CD4-positive, alpha-beta T cell treated with Interleukin-15 for 1 hour (primary cell): ENCODE measurements at regions not wholly inside any gene's neighbourhood (a gene's known extent, or its start where the extent isn't known, plus 50 kb on each side); places are given as distances from the start of the nearest gene placed in this dataset.

Experiments used
- DNase-seq: peaks from one replicate; pipeline ENCODE4 v3.0.0-alpha.2; 2020

DNA sequence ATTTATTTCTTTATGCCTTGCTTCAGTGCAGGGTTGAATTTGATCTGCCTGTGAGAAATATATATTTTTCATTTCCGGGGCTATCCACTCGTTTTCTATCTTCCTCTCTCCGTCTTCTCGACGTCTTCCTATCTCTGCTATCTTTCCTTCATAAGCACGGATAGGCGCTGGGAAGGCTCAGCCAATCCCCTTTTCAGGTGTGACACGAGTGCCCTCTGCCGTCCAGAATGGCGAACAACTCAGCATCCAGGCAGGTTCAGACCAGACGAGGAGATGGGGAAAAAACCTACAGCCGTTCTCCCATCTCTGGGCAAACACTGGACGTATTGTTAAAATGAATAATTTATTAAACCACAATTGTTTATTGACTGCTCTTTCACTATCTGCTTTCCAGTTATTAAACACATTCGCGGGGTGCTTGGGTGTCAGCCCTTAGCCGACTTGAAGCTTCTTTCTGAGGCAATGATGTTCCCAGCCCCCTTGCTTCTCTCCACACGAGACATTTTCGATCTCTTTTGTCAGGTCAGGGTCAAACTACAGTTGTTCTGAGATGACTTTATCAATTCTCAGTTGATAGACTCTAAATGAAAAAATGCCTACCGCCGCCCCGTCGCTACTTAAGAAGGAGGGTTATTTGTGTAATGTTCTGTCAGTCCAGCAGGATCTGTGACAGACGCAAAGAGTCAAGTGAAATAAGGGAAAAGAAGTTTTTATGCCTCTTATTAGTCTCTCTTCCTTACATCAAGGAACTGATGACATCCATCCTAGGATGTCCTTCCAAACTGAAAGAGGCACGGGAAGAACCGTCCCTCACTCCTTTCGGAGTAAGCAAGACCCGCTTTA lies 96.3 kb upstream of the NOCT start:
- peak; percentile 35 for DNase-seq

DNA sequence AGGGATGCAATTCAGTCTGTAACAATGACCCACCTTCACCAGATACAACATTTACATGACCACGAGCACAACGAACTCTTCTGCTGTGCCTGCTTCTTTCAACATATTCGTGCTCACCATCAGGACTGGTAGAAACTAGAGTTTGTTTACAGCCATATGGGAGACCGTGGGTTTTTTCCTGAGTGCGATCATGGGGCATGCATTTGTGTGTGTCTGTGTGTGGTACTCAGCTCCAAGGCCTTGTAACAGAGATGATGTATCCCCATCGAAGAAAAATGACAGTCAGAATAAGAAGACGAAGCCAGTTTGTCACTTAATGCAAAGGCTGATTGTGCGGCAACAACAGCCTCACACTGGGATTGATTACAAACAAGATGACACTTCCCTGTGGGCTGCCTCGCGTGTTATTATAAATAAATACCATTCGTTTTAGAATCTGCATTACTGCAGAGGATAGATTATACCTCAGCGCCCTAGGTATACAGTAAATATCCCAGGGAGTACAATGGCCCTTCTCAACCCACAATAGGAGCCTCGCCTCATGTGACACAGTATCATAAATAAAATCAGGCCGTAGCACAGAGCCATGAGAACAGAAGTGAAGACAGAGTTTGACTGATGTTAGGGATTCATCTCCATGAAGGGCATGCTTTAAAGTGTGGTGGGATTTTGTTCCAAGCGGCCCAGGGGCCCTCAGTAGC lies 97.3 kb upstream of the NOCT start:
- DNase-seq, result no peak

DNA sequence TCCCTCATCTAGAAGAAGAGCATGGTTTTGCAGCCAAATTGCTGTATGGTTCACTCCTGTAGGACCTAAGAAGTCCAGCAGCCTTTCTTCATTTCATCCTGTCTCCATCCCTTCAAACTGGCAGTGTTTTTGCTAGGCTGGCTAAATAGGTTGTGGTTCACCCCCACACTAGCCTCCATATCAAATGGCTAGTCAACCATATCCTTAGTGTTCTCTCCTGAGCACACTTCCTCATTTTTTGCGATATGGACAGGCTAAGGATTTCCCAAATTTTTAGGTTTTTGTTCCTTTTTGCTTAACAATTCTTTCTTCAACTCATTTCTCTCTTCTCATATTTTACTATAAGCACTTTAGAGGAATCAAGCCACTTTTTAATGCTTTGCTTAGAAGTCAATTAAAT lies 98.8 kb upstream of the NOCT start:
- DNase-seq, result no peak

DNA sequence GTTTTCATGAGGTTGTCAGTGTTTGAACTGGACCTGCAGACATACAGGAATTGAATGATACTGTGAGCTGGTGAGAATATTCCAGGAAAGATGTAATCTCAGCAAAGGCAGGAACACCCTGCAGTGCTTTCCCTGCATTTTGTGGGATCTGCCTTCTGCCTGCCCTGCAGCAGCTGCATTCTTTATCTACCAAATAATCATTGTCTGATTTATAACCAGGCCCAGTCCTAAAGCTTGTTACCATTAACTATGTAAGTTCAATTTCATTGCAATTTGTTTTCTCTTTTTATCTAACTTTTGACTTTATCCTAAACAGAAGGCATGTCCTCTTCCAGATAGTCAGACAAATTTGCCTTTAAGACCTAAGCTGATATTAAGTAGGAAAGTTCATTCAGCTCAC lies 99.8 kb upstream of the NOCT start:
- no peak for DNase-seq

DNA sequence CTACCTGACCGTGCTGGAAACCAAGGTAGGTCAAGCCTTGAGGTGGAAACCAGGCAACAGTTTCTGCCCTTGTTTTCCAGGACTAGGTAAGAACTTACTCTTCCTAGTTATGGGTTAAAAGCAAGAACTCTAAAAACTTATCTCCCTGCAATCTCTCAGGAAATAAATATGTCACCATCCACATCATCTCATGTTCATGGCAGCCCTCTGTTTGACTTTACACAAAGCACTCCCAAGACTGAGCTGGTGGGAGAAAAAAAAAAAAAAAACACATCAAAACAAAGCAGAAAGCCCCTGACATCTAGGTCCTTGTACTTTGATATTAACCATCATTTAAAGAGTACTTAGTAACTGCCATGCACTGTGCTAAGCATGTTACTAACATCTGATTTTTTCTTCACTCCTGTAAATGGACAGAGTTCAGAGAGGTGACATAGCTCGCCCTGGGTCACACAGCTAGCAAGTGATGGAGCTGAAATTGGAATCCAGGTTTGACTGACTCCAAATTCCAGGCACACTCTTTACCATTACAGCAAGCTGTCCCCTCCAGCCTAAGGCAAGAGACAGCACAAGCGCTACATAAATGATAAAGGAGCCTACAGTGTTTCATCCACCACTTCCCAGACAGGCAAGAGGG lies 102.8 kb upstream of the NOCT start:
- no peak for DNase-seq

DNA sequence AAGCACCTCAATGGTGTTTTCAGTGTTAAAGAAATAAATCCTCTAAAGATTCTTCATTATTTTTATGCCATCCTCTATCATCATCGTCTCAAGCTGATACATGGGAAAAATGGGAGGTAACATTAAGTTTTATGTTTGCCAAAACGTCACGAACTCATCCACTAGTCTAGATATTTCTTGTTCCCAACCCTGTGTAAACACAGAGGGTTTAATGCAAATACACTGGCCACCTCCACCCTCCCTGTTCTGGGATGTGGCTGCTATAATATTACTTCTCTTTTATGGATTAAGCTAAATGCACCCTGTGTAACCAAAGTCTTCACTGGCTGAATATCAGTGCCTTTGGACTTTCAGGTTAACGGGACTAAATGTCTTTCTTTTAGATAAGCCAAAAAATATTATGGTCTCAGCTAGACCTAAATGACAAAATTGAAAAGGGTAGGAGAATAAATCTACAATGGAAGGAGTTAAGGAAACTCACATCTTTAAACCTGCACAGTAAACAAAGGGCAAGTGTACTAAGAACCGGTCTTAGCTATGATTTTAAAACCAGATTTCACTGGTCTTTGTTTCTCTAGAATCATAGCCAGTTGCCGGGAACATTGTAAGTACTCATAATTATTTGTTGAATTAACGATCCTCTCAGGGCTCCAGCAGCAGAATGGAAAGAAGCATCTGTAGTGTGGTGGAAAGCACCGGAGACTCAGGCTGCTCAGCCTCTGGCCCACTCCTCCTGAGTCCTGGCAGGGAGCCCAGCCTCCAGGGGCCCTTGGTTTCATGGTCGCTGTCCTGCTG lies 103.5 kb upstream of the NOCT start:
- no peak for DNase-seq

DNA sequence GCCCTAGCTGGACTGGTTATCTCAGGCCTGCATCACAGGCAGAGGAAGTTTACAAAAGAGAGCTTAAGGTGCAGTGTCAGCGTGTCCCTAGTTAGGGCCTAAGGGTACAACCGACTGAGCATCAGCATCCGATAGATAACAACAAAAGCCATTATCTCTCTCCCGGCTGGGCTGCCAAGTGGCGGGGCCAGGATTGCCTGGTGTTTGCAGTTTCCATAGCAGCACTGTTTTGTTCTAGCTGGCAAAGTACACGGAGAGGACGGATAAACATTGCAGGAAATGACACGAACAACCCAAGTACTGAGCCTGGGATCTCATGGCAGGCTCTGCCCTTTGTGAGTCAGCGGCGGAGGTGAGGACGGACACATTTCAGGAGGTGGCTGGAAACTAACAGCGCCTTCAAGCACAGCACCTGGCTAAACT lies 104.7 kb upstream of the NOCT start:
- DNase-seq, result no peak

DNA sequence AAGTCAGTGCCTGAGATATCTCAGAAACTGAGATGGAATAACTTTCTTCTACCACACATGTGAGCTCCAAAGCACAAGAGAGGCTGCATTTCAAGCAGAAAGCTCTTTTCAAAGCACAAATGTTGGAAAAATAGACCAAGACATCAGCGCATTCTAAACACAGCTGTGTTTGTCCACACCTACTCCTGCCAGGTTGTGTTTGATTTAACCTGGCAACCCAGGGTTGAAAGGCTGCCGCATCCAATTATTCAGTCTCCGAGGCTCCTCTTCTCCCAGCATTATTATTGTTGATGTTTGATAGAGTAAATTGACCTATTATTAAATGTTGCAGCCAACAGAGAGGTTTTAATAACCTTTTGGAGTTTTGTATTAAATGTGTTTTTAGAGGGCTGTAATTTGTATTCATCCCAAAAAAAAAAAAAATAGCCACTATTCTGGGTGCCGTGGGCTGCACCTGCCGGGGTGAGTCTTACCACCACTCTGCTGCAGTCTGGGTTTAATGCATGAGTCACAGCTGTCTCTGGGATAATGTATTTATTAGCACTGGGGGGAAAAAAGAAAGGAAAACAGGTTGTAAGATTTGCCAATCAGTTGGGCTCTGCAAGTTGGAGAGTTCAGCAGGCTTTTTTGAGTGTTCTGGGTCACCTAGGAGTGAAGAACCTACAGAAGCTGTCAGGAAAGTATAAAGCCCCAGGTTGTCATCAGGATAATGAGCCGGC lies 105.2 kb upstream of the NOCT start:
- no peak for DNase-seq

DNA sequence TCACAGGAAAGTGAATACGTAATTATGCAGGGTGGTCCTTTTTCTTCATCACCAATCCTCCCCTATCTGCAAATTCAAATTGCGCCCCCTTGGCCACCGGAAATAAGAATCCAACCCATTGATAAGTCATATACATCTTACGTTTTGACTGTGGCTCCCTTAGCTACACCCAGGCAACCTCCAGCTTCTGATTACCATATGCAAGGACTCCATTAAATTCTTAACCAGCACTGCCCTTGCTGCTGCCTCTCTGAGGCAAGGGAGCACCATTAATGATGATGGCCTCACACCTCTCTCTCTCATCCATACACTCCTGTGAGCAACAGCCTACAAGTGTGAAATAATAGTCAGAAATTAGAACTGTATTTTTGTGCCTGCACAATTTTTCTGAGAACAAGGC lies 106.0 kb upstream of the NOCT start:
- no peak for DNase-seq

DNA sequence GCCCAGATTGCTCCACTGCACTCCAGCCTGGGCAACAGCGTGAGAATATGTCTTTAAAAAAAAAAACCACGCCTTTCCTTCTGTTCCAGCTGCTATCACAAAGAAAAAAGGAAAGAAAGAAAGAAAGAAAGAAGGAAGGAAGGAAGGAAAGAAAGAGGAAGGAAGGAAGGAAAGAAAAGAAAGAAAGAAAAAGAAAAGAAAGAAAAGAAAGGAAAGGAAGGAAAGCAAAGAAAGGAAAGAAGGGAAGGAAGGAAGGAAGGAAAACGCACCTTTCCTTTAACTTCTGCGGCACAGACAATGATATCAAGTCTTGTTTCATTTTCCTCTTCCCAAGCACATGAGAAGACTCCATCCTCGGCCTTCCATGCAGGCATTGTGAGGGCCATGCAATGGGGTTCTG lies 107.4 kb upstream of the NOCT start:
- no peak for DNase-seq

DNA sequence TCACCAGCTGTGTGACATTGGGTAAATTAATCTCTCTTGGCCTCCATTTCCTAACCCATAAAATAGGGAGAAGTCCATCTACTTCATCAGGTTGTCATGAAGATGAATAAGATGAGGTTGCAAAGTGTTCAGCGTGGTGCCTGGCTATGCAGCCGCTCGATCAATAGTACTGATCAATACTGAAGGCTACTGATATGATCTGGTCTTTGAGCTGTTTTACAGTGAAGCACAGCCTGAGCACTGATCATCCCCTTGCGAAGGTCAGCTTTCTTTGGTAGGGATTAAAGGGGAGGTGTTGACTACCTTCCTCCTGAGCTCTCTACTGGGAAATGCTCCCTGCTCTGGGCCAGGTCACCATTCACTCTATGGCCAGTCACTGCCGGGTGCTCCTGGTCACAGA lies 108.4 kb upstream of the NOCT start:
- DNase-seq, result no peak

DNA sequence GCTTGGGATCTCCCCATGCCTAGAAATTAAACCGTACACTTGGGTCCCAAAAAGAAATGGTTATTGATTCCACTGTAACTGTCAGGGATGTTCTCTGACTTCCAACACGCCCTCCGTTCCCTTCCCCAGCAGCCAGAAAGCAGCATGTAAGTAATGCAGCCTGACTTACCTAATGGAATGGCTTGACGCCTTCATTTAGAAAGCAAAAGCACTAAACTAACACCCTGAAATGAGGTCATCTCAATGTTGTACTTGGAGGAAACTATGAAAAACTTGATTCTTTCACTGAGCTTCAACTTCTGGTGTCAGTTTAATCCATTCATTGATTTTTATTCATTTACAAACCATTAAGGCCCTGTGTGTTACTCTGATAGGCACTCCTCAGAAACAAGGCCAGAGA lies 110.8 kb upstream of the NOCT start:
- no peak for DNase-seq

DNA sequence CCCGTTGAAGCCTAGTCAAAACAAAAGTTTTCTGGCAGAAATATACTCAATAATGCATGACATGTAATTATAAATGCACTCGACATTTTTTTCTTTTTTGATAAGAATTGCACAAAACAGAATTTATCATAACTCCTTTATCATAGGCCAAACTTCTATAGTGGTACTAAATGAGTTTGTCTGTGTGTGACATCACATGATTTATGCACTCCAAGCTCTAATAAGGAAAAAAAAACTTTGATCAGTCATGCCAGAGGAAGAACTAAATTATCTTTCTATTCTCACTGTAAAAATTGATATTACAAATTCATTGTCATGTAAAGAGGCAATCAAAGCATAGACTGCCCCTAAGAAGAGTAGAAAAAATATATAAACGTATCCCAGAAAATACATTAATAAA lies 112.4 kb upstream of the NOCT start:
- DNase-seq, result no peak

DNA sequence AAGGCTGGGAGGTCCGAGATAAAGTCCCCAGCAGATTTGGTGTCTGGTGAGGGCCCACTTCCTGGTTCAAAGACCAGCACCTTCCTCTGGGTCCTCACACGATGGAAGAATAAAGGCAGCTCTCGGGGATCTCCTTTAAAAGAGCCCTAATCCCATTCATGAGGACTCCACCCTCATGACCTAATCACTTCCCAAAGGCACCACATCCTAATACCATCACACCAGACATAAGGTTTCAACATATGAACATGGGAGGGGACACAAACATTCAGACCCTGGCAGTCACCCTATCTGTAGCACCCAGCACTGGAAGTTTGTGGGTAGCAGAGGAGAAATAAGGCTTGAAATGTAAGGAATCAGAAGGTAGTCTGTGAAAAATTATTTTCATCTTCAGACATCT lies 112.9 kb upstream of the NOCT start:
- DNase-seq, result no peak

DNA sequence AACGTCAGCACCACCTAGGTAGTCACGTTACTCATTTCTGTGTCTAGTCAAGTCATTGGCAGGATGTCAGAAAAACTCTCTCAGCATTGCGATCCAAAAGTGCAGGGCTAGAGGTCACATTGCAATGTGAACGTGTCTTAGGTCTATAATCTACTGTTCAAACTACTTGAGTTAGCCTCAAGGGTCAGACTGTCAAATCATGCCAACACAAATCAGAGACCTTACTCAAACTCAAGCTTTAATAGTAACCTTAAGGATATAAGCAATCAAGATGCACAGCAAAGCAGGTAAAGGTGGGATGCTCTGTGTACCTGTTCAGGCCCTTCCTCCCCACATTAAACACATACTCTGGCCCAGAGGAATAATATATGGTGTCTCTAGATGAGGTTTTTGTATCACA lies 114.4 kb upstream of the NOCT start:
- no peak for DNase-seq

DNA sequence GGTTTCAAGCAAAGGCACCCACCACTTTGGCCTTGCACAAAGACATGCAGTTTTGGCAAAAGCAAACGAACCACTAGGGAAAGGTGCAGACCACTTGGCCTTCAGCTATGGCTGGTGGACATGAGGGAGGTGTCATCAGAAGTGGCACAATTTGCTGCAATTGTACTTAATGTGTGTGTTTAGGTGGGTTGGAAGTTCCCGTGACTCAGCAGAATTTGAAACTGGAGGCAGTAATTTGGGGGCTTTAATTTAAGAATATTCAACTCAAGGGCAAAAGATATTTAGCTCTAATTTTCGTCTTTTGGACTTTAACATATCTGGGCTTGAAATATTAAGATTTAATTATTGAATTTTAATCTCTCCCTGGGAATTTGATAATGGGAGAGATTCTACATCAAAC lies 115.6 kb upstream of the NOCT start:
- DNase-seq, result no peak

DNA sequence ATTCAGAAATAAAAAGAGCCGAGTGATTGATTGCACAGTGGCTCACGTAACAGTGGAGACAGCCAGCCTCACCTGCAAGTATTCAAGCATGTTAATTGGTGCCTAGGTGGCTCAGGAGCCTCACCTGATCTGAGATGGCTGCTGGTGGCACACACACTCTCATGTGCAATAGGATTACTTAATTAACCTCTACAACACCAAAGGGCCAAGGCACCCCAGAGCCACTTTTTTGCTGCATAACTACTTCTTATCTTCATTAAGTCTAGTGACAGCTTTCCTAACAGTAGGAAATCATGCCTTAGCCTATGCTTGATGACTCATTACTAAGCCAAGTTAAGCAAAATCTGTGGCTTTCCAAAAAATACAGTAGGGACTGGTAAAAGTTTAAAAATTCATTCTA lies 117.3 kb upstream of the NOCT start:
- DNase-seq, result no peak

DNA sequence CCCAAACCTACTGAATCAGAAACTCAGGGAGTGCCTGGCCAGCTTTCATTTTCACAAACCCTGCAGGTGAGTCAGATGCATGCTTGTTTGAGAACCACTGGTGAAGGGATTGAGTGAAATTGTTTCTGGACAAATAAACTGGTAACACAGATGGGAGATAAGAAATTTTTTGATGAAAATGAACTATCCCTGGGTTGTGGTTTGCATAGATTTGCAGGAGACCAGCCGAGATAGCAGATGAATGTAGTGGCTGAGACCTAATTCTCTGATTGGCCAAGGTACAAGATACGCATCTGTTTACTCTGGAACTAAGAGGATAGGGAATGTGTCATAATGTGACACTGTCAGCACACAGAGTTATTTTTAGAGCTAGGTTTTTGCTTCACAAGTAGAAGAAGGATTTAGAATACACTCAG lies 117.8 kb upstream of the NOCT start:
- DNase-seq, result no peak

DNA sequence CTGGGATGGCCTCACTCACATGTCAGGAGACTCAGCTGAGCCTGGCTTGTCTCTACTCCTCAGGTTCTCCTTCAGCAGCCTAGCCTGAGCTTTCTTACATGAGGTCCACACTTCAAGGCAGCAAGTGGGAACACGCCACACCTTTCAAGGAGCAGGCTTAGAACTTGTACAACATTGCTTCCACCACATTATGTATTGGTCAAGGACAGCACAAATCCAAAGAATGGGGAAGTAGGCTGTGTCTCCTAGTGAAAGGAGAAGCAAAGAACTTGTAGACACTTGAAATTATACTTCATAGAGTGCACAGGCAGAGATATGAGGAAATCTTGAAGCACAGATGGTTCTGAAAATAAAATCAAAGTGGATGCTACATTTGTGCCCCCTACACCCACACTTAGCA lies 120.9 kb upstream of the NOCT start:
- DNase-seq, result no peak

DNA sequence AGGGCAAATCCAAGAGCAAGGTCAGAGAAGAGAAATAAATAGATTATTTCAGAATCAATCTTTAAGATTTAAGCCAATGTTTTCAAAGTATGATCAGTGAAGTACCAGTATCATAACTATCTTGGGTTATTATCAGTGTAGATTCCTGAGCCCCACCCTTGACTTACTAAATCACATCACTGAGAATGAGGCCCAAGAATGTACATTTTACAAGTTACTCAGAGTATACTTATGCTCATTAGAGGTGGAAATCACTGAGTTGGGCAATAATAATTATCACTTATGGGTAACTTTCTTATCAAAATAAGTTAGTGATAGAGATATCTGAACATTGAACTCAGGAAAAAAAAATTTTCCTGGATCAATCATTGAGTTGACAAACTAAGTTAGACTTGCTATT lies 121.6 kb upstream of the NOCT start:
- DNase-seq, result no peak

DNA sequence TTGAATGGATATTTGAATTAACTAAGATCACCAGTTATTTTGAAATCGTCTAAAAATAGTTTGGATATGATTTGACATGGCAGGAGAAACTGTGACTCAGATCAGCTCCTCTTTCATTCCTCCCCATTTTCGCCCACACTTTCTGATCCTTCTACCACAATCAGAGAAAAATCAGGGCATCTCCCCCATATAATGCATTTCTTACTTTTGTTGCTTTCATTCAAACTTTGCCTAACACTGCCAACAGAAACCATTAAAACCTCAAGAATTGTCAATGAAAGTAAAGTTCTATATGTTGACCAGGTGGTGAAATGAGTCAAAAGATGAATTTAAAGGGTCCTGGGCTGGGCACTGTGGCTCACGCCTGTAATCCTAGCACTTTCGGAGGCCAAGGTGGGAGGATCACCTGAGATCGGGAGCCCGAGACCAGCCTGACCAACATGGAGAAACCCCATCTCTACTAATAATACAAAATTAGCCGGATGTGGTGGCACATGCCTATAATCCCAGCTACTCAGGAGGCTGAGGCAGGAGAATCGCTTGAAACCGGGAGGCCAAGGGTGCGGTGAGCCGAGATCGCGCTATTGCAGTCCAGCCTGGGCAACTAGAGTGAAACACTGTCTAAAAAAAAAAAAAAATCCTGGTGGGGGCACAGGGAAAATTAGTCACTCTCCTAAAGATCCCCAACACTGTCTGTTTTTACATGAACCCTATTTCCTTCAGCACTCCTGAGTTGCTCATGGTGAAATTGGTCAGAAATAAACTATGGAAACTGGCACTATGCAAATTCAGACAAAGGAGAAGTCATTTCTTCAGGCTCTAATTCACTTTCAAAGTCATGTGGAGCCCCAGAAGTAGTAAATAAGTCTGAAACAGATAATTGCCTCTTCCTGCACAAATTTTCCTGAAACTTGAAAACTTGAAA lies 122.8 kb upstream of the NOCT start:
- DNase-seq, result no peak

DNA sequence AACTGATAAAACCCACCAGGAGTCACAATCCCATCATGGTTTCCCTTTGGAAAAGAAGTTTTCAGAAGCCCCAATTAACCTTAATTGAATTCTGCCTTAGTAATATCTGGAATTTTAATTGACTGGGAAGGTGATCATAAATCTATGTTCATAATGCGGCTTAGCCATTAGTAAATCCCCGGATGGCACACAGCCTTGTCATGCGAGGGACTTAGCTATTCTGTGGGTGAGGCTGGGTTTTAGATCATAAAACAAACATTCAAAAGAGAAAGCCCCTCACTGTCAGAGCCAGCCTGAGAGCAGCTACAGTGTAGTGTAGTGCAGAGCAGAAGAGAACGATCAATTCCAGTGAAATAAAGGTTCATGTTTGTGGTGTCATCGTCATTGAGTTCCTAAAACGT lies 124.0 kb upstream of the NOCT start:
- DNase-seq, result no peak
